ENCODE measurements at regions not wholly inside any gene's neighbourhood (a gene's known extent, or its start where the extent isn't known, plus 50 kb on each side); places are given as distances from the start of the nearest gene placed in this dataset.
A peak's percentile ranks its signal among the peaks of the same experiment; 100 is the strongest.

GRCh38 chr14:73800970-73801515, 50.6 kb upstream of the PTGR2 start:
- DNase-seq: no peak

- no peak for DNase-seq
These were observed 53.9 kb upstream of the PTGR2 start for GRCh38 chr14:73797543-73798265.

GRCh38 chr14:73796893-73797542, 54.6 kb upstream of the PTGR2 start:
- no peak for DNase-seq

GRCh38 chr14:73796415-73796814, 55.2 kb upstream of the PTGR2 start:
- no peak for DNase-seq

GRCh38 chr14:73795974-73796373, 55.7 kb upstream of the PTGR2 start:
- no peak for DNase-seq

GRCh38 chr14:73795466-73795865, 56.2 kb upstream of the PTGR2 start:
- no peak for DNase-seq

- DNase-seq: no peak
These were observed 57.5 kb upstream of the PTGR2 start for GRCh38 chr14:73794146-73794545.

GRCh38 chr14:73792481-73792880, 59.1 kb upstream of the PTGR2 start:
- DNase-seq: no peak

GRCh38 chr14:73789989-73790581, 61.5 kb upstream of the PTGR2 start:
- DNase-seq: no peak

- DNase-seq: no peak
These were observed 62.7 kb upstream of the PTGR2 start for GRCh38 chr14:73788701-73789551.

GRCh38 chr14:73788317-73788598, 63.4 kb upstream of the PTGR2 start:
- DNase-seq: no peak

- DNase-seq: peak in 1 of 5 donors; percentile 39
These were observed 63.9 kb upstream of the PTGR2 start for GRCh38 chr14:73787486-73788316.

- peak; percentile 41 to 70 (median 53) for DNase-seq
These were observed 64.8 kb upstream of the PTGR2 start for GRCh38 chr14:73786636-73787485.

- peak; percentile 28 to 86 (median 52) for DNase-seq
These were observed 65.6 kb upstream of the PTGR2 start for GRCh38 chr14:73785834-73786635.

GRCh38 chr14:73785336-73785833, 66.2 kb upstream of the PTGR2 start:
- DNase-seq: no peak

GRCh38 chr14:73784988-73785313, 66.7 kb upstream of the PTGR2 start:
- no peak for DNase-seq

GRCh38 chr14:73784181-73784987, 67.2 kb upstream of the PTGR2 start:
- DNase-seq: no peak

- DNase-seq: no peak
These were observed 68.4 kb upstream of the PTGR2 start for GRCh38 chr14:73783107-73783727.

GRCh38 chr14:73782623-73783022, 68.4 kb upstream of the PNMA1 start:
- no peak for DNase-seq

Data from T-helper 1 cell (primary cell).